ENCODE measurements at regions not wholly inside any gene's neighbourhood (a gene's known extent, or its start where the extent isn't known, plus 50 kb on each side); places are given as distances from the start of the nearest gene placed in this dataset.
A peak's percentile ranks its signal among the peaks of the same experiment; 100 is the strongest.

DNA sequence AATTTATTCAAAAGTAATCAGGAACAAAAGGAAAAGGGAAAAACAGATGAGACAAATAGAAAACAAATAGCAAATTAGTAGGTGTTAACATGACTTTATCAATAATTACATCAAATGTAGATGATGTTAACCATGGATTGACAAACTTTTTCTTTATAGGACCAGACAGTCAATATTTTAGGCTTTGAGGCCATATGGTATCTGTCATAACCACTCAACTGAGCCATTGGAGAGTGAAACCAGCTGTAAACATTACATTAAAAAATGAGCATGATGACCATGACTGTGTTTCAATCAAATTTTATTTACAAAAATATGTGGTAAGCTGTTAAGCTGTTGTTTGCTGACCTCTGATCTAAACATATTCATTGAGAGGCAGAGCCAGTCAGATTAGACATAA lies 118.5 kb upstream of the NWD2 start:
- DNase-seq, result no peak

DNA sequence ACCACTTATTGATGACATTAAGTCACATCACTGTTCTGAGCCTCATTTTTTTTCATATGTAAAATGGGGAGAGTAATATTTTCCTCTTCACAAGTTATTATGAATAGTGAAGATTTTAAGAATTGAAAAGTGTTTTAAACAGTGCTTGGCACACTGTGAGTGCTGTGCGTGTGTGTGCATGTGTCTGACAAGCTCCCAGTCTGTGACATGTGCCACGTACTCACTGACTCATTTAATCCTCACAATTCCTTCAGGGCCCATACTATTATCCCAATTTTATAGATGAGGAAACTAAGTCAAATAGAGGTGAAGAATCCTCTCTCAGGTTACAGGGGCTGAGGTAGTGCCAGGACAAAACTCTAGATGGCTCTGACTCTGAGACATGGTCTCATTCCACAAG lies 114.1 kb upstream of the NWD2 start:
- DNase-seq, result no peak

DNA sequence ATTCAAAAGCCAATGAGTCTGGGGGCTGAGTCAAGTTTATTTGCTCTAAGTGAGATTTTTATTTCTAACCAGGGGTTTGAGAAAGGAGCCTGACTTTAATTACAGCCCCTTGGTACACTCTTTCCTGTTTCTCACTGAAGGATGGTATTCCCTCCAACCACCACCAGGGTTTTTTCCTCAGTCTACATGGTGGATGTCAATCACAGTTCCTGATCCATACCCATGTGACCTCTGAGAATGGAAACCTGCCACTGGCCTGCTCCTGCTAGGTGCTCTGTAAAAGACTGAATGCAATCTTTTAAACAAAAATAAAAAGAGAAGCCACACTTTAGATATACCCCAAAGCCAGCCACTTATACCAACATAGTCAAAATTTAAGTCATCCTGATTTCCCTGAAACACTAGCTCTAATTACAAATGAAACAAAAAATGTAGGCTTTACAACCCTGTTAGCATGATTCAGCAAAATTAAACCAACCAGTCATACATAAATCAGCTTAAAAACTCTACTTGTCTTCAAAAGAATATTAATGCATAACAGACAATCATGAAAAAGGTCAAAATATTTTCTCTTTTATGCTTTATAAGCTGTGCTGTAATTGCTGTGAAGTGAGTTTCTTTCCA lies 112.1 kb upstream of the NWD2 start:
- no peak for DNase-seq

DNA sequence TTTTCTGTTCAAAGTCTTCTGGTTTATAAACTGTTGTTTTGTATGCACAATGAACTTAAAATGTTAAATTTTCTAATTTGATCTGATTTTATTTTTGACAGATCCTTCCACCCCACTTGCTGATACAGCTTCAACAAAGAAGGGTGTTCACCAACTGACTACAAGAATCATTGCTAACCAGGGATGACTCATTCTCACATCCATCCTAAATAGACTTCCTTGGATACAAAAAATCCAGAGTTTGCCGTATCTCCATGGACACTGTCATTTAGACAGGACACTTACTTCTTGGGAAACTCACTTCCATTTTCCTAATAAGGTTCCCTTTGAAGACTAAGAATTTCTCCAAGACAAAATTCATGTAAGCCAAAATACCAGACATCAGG lies 111.6 kb upstream of the NWD2 start:
- DNase-seq, result no peak

DNA sequence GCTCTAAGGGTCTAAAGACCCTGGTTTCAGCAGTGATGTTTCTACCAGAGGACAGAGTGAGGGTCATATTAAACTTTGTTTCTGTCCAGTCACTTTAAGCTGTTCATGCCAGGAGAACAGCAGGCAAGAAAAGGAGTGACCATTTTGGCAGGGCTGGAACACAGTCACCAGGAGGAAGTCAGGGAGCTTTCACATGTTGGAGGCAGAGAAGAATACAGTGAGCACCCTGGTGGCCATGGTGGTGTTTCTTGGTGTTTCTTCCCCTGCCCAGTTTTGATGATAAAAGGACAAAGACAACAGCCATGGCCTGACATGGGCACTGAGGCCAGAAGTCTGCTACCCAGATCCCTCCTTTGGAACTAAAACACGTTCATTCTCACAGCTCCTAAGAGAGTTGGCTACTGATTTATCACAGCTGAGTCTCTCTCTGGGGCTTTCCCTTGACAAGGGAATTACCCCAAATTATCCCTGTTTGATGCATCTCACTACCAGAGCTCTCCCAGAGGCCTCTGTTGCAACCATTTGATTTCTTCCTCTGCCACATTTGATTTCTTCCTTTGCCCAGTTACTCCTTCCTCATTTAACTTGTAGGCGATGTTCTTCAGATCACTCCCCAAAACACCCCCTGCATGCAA lies 106.4 kb upstream of the NWD2 start:
- no peak for DNase-seq

- DNase-seq, result no peak
Measured at GRCh38 chr4:37138789-37139188, 105.8 kb upstream of the NWD2 start.

DNA sequence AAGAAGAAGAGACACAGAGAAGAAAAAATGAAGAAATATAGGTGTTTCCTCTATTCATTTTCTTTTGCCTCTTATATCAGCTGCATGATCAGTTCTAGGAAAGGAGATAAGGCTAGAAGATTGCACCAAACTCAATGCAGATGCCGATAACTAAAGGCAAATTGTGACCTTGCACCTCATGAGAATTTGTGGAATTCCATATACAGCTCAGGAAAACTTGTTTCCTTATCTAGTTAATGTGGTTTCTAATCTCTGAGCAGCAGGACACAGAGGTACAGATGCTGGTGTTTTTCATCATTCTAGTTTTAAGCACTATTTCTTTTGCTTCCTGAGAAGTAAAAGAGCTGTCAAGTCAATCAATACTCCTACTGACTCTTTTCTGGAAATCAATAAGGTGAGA lies 104.6 kb upstream of the NWD2 start:
- no peak for DNase-seq

GRCh38 chr4:37146260-37146659 lies 98.3 kb upstream of the NWD2 start:
- DNase-seq, result no peak

DNA sequence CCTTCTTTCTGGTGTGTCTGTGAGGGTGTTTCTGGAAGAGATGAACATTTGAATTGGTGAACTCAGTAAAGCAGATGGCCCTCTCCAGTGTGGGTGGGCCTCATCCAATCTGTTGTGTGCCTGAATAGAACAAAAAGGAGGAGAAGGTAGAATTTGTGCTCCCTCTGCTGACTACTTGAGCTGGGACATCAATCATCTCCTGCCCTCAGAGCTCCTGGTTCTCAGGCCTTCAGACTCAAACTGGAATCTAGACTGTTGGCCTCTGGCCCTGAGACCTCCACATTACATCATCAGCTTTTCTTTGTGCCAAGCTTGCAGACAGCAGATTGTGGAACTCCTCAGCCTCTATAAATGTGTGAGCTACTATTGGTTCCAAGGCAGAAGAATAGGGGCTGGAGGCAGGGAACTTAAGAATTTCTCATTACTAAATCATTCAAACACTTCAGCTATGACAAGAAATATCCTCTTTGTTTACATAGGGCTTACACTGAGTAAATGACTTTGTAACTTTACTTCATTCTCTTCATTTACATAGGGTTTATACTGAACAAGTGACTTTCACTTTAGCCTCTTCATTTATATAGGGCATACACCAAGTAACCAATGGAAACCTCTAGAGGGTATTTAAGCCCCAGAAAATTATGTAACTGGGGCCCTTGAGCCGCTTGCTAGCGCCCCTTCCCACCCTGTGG lies 86.9 kb upstream of the NWD2 start:
- DNase-seq, result no peak

GRCh38 chr4:37160653-37161052 lies 83.9 kb upstream of the NWD2 start:
- DNase-seq, result no peak

DNA sequence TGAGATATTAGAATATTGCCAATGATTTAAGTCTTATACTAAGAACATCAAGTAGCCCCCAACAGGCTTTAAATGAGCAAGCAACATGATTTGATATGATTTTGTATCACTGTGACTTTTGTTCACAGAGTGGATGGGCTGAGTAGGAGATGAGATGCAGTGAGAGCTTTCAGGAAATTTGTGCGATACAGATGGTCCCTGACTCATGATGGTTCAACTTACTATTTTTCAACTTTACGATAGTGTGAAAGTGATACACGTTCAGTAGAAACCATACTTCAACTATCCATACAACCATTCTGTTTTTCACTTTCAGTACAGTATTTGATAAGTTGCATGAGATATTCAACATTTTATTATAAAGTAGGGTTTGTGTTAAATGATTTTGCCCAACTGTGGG lies 78.7 kb upstream of the NWD2 start:
- no peak for DNase-seq

GRCh38 chr4:37169956-37170355 lies 74.6 kb upstream of the NWD2 start:
- no peak for DNase-seq

DNA sequence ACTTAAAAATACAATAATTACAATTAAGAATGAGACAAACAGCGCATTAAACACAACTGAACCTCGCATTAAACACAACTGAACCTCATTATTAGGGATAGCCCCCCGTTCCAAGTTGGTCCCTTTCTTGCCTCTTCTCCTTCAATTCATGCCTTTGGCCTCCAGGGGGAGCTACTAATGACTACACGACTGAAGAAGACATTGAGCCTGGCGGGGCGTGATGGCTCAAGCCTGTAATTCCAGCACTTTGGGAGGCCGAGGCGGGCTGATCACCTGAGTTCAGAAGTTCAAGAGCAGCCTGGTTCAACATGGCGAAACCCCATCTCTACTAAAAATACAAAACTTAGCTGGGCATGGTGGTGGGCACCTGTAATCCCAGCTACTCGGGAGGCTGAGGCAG lies 56.4 kb upstream of the NWD2 start:
- peak; percentile 0 for DNase-seq
